Astrocyte of the spinal cord (primary cell): ENCODE measurements at regions not wholly inside any gene's neighbourhood (a gene's known extent, or its start where the extent isn't known, plus 50 kb on each side); places are given as distances from the start of the nearest gene placed in this dataset.
A peak's percentile ranks its signal among the peaks of the same experiment; 100 is the strongest.

Experiments used
- DNase-seq: peaks from one replicate; pipeline ENCODE4 v3.0.0; 2011; ENCODE audit warnings: low read depth, low spot score
- H3K4me3 ChIP-seq: 2 replicates; pipeline ENCODE4 v1.5.1; 2011; ENCODE audit warnings: low read depth, mild to moderate bottlenecking, low read length, moderate library complexity
- CTCF ChIP-seq: IDR thresholded peaks from 2 replicates; pipeline ENCODE4 v1.5.1; 2012; ENCODE audit warnings: low read depth, mild to moderate bottlenecking, low read length, inconsistent platforms
- in situ Hi-C: cut with HindIII; loops from 2 replicates; pipeline ENCODE4 v1.10.0; 2017; ENCODE audit warnings: low sequenced_read_pairs

- in situ Hi-C loops: no loop called here
- no peak for TF ChIP-seq CTCF
- no peak for DNase-seq
Observed at GRCh38 chr10:117601716-117602115, 59.2 kb downstream of the EMX2 start.

GRCh38 chr10:117603081-117603480, 60.5 kb downstream of the EMX2 start:
- no peak for DNase-seq
- no peak for TF ChIP-seq CTCF
- in situ Hi-C loops: no loop called here
- no peak overlapping the region for H3K4me3 ChIP-seq

More at GRCh38 chr10:117601716-117602115, 59.2 kb downstream of the EMX2 start:
- no peak overlapping the region for H3K4me3 ChIP-seq

- no peak for TF ChIP-seq CTCF
- no peak overlapping the region for H3K4me3 ChIP-seq
- no peak for DNase-seq
- in situ Hi-C loops: no loop called here
Observed at GRCh38 chr10:117603726-117604125, 61.2 kb downstream of the EMX2 start.

GRCh38 chr10:117609095-117609795, 66.7 kb downstream of the EMX2 start:
- no peak overlapping the region for H3K4me3 ChIP-seq
- DNase-seq: peak; percentile 53
- no peak for TF ChIP-seq CTCF
- in situ Hi-C loops: no loop called here

GRCh38 chr10:117609796-117610170, 67.2 kb downstream of the EMX2 start:
- DNase-seq: no peak
- in situ Hi-C loops: no loop called here
- no peak for TF ChIP-seq CTCF
- no peak overlapping the region for H3K4me3 ChIP-seq

- no peak for DNase-seq
Observed at GRCh38 chr10:117610321-117610720, 67.8 kb downstream of the EMX2 start.

More at GRCh38 chr10:117610321-117610720, 67.8 kb downstream of the EMX2 start:
- no peak overlapping the region for H3K4me3 ChIP-seq
- no peak for TF ChIP-seq CTCF
- in situ Hi-C loops: no loop called here
